Erythroblast (primary cell): ENCODE measurements at regions not wholly inside any gene's neighbourhood (a gene's known extent, or its start where the extent isn't known, plus 50 kb on each side); places are given as distances from the start of the nearest gene placed in this dataset.
"Not testable (repeated sequence)": the region's sequence is repeated elsewhere in the genome, so short reads cannot be mapped to it uniquely, and the experiment has no call there.

Experiments used
- GATA1 ChIP-seq: IDR thresholded peaks from 2 replicates; pipeline ENCODE4 v1.6.1; 2011; ENCODE audit warnings: low read depth, mild to moderate bottlenecking, control low read depth, low read length, moderate library complexity
- POLR2A ChIP-seq: IDR thresholded peaks from 2 replicates; pipeline ENCODE4 v1.6.1; 2011; ENCODE audit warnings: mild to moderate bottlenecking, low read length

DNA sequence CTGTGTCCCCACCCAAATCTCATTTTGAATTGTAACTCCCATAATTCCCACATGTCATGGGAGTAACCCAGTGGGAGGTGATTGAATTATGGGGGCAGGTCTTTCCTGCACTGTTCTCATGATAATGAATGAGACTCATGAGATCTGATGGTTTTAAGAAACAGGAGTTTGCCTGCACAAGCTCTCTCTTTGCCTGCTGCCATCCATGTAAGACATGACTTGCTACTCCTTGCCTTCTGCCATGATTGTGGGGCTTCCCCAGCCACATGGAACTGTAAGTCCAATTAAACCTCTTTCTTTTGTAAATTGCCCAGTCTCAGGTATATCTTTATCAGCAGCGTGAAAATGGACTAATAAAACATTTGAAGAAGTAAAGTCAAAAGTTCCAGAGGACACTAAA lies 126.8 kb upstream of the IGSF10 start:
- not testable (repeated sequence) for TF ChIP-seq POLR2A, GATA1
